RWPE2 (cell line): ENCODE measurements at regions not wholly inside any gene's neighbourhood (a gene's known extent, or its start where the extent isn't known, plus 50 kb on each side); places are given as distances from the start of the nearest gene placed in this dataset.

Experiments
- ATAC-seq: fragments of 200-7000 bp; cut with Tn5 transposase; 3 replicates; pipeline ENCODE4 v1.9.1; 2021; ENCODE audit warnings: low read depth
- DNase-seq: peaks from one replicate; pipeline ENCODE4 v3.0.0-alpha.2; 2020; ENCODE audit warnings: low spot score
- H3K27ac ChIP-seq: fragments of 450-650 bp; 2 replicates; pipeline ENCODE4 v1.5.1; 2017; ENCODE audit warnings: mild to moderate bottlenecking; ENCODE audit not compliant: poor library complexity, severe bottlenecking
- H3K27me3 ChIP-seq: fragments of 250-450 bp; sonication (Bioruptor Pico); 2 replicates; pipeline ENCODE4 v1.5.1; 2021; ENCODE audit warnings: mild to moderate bottlenecking, moderate library complexity; ENCODE audit not compliant: insufficient read depth, poor library complexity, severe bottlenecking
- H3K36me3 ChIP-seq: fragments of 250-450 bp; sonication (Bioruptor Pico); 2 replicates; pipeline ENCODE4 v1.5.1; 2020; ENCODE audit warnings: low read depth, mild to moderate bottlenecking, moderate library complexity
- H3K4me1 ChIP-seq: fragments of 250-450 bp; sonication (Bioruptor Pico); 2 replicates; pipeline ENCODE4 v1.5.1; 2021; ENCODE audit warnings: mild to moderate bottlenecking, moderate library complexity; ENCODE audit not compliant: insufficient read depth, poor library complexity, severe bottlenecking
- H3K4me3 ChIP-seq: fragments of 250-450 bp; sonication (Bioruptor Pico); 2 replicates; pipeline ENCODE4 v1.5.1; 2021; ENCODE audit warnings: mild to moderate bottlenecking, moderate library complexity; ENCODE audit not compliant: severe bottlenecking
- H3K9me3 ChIP-seq: fragments of 250-450 bp; sonication (Bioruptor Pico); 2 replicates; pipeline ENCODE4 v1.5.1; 2021; ENCODE audit warnings: mild to moderate bottlenecking, moderate library complexity; ENCODE audit not compliant: severe bottlenecking
- CTCF ChIP-seq: fragments of 450-650 bp; IDR thresholded peaks from one replicate; pipeline ENCODE4 v1.5.1; 2017; ENCODE audit warnings: mild to moderate bottlenecking, moderate library complexity; ENCODE audit not compliant: poor library complexity, severe bottlenecking

DNA sequence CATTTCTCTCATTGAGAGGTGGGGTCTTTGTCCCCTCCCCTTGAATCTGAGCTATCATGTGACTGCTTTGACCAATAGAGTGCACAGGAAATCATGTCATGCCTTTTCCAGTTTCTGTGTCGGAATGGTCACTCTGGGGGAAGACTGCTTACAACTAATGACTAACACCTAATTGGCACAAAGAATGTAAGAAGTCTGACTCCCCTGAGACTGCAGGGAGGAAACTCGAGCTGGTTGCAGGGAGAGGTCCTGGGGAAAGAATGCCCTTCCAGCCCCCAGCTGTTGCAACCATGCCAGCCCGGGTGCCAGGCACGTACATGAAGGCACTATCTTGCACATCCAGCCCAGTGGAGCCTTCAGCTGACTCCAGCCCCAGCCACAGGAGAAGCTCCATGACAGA is 254.2 kb downstream of the DHX15 start:
- no peaks in the 10 kb centered on the region for H3K27me3 ChIP-seq
- H3K9me3 ChIP-seq, result no peaks in the 10 kb centered on the region
- ATAC-seq, result peak; percentile 74
- no peak overlapping the region for H3K27ac ChIP-seq
- H3K36me3 ChIP-seq, result no peaks in the 10 kb centered on the region
- H3K4me3 ChIP-seq, result no peak overlapping the region
- H3K4me1 ChIP-seq, result peaks cover 6% of the 10 kb centered on the region
- TF ChIP-seq CTCF, result no peak
- no peak for DNase-seq

DNA sequence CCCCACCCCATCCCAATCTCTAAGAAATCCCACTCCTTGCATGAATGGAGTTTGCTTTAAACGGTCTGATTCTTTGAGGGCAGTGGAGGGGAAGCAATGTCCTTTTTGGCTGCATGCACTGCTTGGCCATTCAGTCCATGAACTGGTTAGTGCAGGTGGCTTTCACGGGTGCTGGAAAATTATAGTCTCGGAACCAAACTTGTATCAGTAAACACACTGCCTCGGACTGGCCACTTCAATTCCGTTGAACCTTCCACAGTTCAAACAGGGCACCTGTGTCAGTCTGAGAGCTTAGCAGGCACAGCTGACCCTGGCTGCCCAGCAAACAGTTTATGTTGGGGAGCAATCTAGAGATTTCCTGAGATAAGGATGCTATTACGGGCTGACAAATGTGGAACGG is 255.6 kb downstream of the DHX15 start:
- no peaks in the 10 kb centered on the region for H3K27me3 ChIP-seq
- H3K36me3 ChIP-seq, result no peaks in the 10 kb centered on the region
- no peak overlapping the region for H3K4me3 ChIP-seq
- no peak for DNase-seq
- H3K27ac ChIP-seq, result no peak overlapping the region
- H3K4me1 ChIP-seq, result peaks cover 6% of the 10 kb centered on the region
- no peak for TF ChIP-seq CTCF
- no peak for ATAC-seq
- H3K9me3 ChIP-seq, result no peaks in the 10 kb centered on the region

- Histone ChIP-seq H3K27me3 (no peaks in the 10 kb centered on the region), H3K4me1 (peaks cover 6% of the 10 kb centered on the region), H3K4me3 (no peak overlapping the region), H3K9me3 (no peaks in the 10 kb centered on the region), H3K27ac (no peak overlapping the region), H3K36me3 (no peaks in the 10 kb centered on the region)
- no peak for DNase-seq
- TF ChIP-seq CTCF, result no peak
- no peak for ATAC-seq
Observed at GRCh38 chr4:24328310-24328709, 256.0 kb downstream of the DHX15 start.

- no peak for ATAC-seq
- no peak for TF ChIP-seq CTCF
- Histone ChIP-seq H3K4me1 (peaks cover 29% of the 10 kb centered on the region), H3K27ac (peak overlapping the region; percentile 6), H3K36me3 (no peaks in the 10 kb centered on the region), H3K9me3 (no peaks in the 10 kb centered on the region), H3K27me3 (no peaks in the 10 kb centered on the region), H3K4me3 (no peak overlapping the region)
- no peak for DNase-seq
Observed at GRCh38 chr4:24322995-24323394, 261.4 kb downstream of the DHX15 start.

- Histone ChIP-seq H3K36me3 (no peaks in the 10 kb centered on the region), H3K4me3 (no peak overlapping the region), H3K9me3 (no peaks in the 10 kb centered on the region), H3K27me3 (no peaks in the 10 kb centered on the region), H3K4me1 (peaks cover 29% of the 10 kb centered on the region), H3K27ac (peak overlapping the region; percentile 6)
- no peak for DNase-seq
- peak; percentile 48; the same call in 2 of the 3 replicates for ATAC-seq
- no peak for TF ChIP-seq CTCF
Observed at GRCh38 chr4:24322511-24322910, 261.8 kb downstream of the DHX15 start.
